Skeletal muscle tissue (tissue), 3 donors: ENCODE measurements at regions not wholly inside any gene's neighbourhood (a gene's known extent, or its start where the extent isn't known, plus 50 kb on each side); places are given as distances from the start of the nearest gene placed in this dataset.
A peak's percentile ranks its signal among the peaks of the same experiment; 100 is the strongest.

Experiments used
- H3K27ac ChIP-seq: one replicate; pipeline ENCODE4 v1.7.0; 2013; ENCODE audit warnings: mild to moderate bottlenecking, low read depth, low read length, inconsistent platforms
- H3K27me3 ChIP-seq, 3 donors: one replicate each; pipeline ENCODE4 v1.7.0; 2013; ENCODE audit warnings: low read length in 3 of 3; ENCODE audit not compliant: control insufficient read depth in 3 of 3, insufficient read depth in 3 of 3
- H3K36me3 ChIP-seq, 3 donors: one replicate each; pipeline ENCODE4 v1.7.0; 2013; ENCODE audit warnings: low read length in 3 of 3; ENCODE audit not compliant: control insufficient read depth in 3 of 3, insufficient read depth in 3 of 3
- H3K4me1 ChIP-seq, 3 donors: one replicate each; pipeline ENCODE4 v1.7.0; 2013; ENCODE audit warnings: low read length in 3 of 3, mild to moderate bottlenecking in 3 of 3; ENCODE audit not compliant: control insufficient read depth in 3 of 3, insufficient read depth in 3 of 3
- H3K4me3 ChIP-seq, 3 donors: one replicate each; pipeline ENCODE4 v1.7.0; 2013; ENCODE audit warnings: low read length in 3 of 3
- H3K9ac ChIP-seq, 3 donors: one replicate each; pipeline ENCODE4 v1.7.0; 2013; ENCODE audit warnings: low read length in 3 of 3, mild to moderate bottlenecking in 3 of 3, moderate library complexity in 2 of 3, low read depth in 1 of 3
- H3K9me3 ChIP-seq, 3 donors: one replicate each; pipeline ENCODE4 v1.7.0; 2013; ENCODE audit warnings: low read length in 3 of 3; ENCODE audit not compliant: control insufficient read depth in 3 of 3
- donor health status: Osteomylitis.

DNA sequence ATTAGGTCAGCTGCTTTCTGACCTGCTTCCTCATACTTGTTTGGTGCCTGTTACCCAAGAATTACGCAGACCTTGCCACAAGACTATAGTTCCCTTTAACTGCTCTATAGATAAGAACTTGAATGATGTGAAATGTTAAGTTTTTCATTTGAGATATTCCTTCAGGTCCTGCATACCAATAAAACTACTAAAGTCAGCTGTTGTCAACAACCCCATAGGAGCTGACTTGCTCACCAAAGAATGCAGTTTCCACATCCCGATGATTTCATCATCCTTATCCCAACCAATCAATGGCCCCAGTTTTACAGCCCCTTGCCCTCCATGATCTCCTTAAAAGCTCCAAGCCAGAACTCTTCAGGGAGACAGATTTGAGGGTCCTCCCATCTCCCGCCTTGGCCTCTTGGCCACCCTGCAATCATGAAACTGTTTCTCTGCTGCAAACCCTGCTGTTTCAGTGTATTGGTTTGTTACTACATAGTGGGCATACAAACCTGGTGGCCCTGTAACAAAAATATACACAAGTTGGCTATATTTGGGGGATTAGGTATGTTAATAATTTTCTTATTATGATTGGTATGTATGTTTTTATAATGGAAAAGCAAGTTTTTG, 396.3 kb upstream of the CHST9 start:
- Histone ChIP-seq H3K36me3 (peaks cover 0 to 3% (median 0%) of the 10 kb centered on the region in 3 donors), H3K4me1 (peaks cover 5 to 15% (median 5%) of the 10 kb centered on the region in 3 donors), H3K27me3 (no peaks in the 10 kb centered on the region), H3K9ac (no peak overlapping the region), H3K9me3 (peaks cover 0 to 10% (median 9%) of the 10 kb centered on the region in 3 donors), H3K4me3 (peak overlapping the region in 1 of 3 donors; percentile 27), H3K27ac (no peak overlapping the region)

DNA sequence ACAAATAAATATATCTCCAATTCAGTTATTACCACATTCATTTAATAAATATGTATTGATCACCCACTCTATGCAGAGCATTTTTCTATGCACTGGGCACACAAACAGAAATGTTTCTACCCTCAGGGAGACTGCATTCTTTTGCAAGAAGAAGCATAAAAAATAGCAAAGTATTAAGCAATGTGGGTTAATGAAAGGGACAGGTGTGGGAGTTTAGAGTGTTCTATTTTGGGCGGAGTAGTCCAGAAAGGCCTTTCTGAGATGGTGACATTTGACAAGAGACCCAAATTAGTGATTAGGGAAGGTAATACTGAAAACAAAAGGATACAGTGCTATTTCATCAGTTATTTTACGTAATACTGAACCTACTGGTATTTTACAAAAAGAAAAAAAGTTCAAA, 394.3 kb upstream of the CHST9 start:
- H3K4me1 ChIP-seq, result peaks cover 5 to 15% (median 5%) of the 10 kb centered on the region in 3 donors
- peak overlapping the region; percentile 28 for H3K27ac ChIP-seq
- no peak overlapping the region for H3K9ac ChIP-seq
- H3K27me3 ChIP-seq, result no peaks in the 10 kb centered on the region
- peak overlapping the region; percentile 9 to 45 (median 33) for H3K4me3 ChIP-seq
- H3K36me3 ChIP-seq, result peaks cover 0 to 3% (median 0%) of the 10 kb centered on the region in 3 donors
- peaks cover 0 to 10% (median 9%) of the 10 kb centered on the region in 3 donors for H3K9me3 ChIP-seq

DNA sequence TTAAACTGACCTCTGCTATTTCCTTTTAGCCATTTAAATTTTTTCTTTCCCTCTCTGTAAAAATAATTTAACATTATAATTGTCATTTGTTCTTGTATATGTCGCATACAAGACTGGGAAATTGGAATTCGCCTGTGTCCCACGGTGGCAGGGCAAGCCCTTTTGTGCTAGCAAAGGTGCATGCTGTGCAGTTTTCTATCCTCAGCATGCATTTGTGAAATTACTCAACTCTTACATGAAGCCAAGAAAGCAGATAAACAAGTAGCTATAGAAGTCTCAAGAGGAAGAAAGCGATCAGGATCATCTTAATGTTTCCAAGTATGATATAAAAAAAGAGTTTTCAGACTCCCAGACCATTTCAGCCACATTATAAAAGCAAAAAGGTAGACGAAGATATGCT, 392.6 kb upstream of the CHST9 start:
- Histone ChIP-seq H3K27me3 (no peaks in the 10 kb centered on the region), H3K9ac (peak overlapping the region in 1 of 3 donors; percentile 28), H3K9me3 (peaks cover 0 to 10% (median 8%) of the 10 kb centered on the region in 3 donors), H3K4me1 (peaks cover 5 to 8% (median 5%) of the 10 kb centered on the region in 3 donors), H3K4me3 (peak overlapping the region in 1 of 3 donors; percentile 7), H3K36me3 (peaks cover 0 to 3% (median 0%) of the 10 kb centered on the region in 3 donors), H3K27ac (peak overlapping the region; percentile 9)

DNA sequence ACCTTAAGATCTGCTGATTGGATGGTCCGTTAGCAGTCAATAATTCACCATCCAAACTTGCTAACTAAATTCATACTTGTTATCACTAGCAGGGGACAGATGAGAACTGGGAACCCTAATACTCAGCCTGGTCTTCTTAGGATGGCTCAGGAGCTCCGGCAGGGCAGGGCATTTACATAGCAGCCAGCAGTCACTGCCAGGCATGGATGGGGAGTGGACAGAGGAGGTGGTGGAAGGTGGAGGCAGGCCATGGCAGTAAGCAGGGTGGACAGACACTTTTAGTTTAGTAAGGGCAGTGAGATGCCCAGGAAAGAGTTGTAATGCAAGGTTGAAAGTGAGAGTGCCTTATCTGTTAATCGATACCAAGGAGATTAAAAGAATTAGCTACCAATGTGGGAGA, 392.2 kb upstream of the CHST9 start:
- Histone ChIP-seq H3K36me3 (peaks cover 0 to 3% (median 0%) of the 10 kb centered on the region in 3 donors), H3K9me3 (peaks cover 0 to 9% (median 5%) of the 10 kb centered on the region in 3 donors), H3K4me3 (no peak overlapping the region), H3K4me1 (peaks cover 5 to 8% (median 5%) of the 10 kb centered on the region in 3 donors), H3K27me3 (no peaks in the 10 kb centered on the region), H3K9ac (no peak overlapping the region), H3K27ac (peak overlapping the region; percentile 43)

DNA sequence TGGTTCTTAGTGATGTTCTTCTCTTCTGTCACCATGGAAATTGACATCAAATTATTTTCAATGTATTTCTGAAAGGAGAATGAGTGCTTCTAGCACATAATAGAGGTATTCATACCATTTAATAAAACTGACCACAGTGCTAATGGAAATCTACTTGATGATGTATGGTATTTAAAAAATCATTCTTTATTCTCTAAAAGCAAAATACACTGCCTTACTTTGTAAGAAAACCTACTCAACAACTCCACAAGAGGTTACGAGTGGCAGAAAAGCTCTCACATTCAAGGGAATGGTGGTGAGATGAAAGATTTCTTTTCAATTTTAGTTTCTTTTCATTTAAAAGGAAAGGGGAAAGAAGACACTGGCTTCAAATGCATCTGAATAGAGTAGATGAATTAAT, 382.3 kb upstream of the CHST9 start:
- Histone ChIP-seq H3K4me3 (no peak overlapping the region), H3K4me1 (peaks cover 10 to 13% (median 10%) of the 10 kb centered on the region in 3 donors), H3K27me3 (no peaks in the 10 kb centered on the region)

DNA sequence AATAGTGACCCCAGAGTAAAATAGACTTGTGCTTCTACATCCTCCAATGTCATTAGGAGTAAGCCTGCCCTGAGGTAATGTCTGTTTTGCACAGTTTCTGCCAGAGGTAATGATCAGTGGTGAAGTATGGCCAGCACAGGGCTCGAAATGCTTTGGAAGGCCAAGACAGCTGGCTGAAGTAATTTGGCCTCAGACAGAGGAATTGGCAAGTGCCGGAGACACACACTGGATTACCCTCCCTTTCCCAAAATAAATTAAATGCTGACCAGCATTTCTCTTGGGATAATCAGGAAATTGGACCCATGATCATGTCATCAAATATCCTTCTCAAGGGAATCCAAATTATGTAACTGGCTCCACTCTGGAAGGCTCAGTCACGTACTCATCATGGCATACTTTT, 379.0 kb upstream of the CHST9 start:
- Histone ChIP-seq H3K4me3 (no peak overlapping the region), H3K4me1 (peaks cover 13 to 23% (median 21%) of the 10 kb centered on the region in 3 donors), H3K9me3 (no peaks in the 10 kb centered on the region), H3K27me3 (no peaks in the 10 kb centered on the region), H3K36me3 (no peaks in the 10 kb centered on the region), H3K27ac (peak overlapping the region; percentile 75), H3K9ac (no peak overlapping the region)

More for the DNA sequence above, 382.3 kb upstream of the CHST9 start:
- H3K27ac ChIP-seq, result no peak overlapping the region
- no peaks in the 10 kb centered on the region for H3K36me3 ChIP-seq
- no peak overlapping the region for H3K9ac ChIP-seq
- no peaks in the 10 kb centered on the region for H3K9me3 ChIP-seq

DNA sequence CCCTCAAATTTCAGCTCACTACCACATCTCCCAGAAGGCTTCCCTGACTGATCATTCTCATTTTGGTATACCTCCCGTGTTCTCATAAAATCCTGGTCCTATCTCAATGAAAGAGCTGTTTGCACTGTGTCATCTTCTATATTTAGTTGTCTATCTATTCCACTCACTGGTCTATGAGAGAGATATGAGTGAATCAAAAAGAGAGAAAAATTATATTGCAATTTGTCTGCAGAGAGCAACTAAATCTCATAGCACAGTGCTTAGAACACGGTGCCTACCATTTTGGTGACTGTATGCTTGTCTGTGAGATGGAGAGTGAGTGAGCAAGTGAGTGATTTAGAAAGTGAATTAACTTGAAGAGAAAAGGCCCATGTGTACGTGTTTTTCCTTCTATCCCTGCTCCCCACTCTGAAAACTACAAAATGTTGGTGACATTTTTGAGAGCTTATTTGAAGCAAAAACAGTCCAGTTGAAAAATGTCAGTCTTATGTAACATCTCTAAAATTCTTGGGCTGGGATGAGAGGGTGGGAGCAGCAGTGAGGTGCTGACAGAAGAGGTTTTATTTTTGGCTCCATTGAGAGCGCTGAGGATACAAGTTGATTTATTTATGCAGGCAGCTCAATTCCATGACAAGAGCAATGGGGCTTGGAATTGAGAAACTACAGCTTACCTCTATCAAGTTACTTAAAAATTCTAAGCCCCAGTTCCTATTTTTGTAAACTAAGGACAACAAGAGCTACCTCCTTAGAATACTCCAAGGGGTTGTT, 373.5 kb upstream of the CHST9 start:
- H3K9ac ChIP-seq, result peak overlapping the region; percentile 9 to 53 (median 11)
- H3K4me1 ChIP-seq, result peaks cover 4 to 28% (median 16%) of the 10 kb centered on the region in 3 donors
- peaks cover 0 to 3% (median 0%) of the 10 kb centered on the region in 3 donors for H3K9me3 ChIP-seq
- H3K36me3 ChIP-seq, result no peaks in the 10 kb centered on the region
- peak overlapping the region; percentile 90 for H3K27ac ChIP-seq
- peak overlapping the region in 2 of 3 donors; percentile 27 to 34 for H3K4me3 ChIP-seq
- H3K27me3 ChIP-seq, result no peaks in the 10 kb centered on the region

DNA sequence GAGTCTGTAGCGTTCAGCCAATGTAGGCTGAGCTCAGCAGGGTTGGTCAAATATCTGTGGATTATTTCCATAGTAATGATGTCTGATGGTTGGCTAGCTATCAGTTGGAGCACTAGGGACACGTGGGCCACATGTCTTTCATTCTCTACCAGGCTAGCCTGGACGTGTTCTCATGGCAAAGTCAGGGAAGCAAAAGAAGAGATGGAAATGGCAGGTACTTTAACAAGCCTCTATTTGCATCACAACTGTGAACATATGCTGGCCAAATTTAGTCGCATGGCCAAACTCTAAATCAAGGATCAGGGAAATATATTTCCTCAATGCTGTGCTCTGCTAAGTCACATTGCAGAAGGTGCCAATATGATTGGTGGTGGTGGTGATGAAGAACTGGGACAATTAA, 371.6 kb upstream of the CHST9 start:
- Histone ChIP-seq H3K9me3 (peaks cover 0 to 3% (median 0%) of the 10 kb centered on the region in 3 donors), H3K36me3 (no peaks in the 10 kb centered on the region), H3K27me3 (no peaks in the 10 kb centered on the region), H3K4me1 (peaks cover 2 to 21% (median 12%) of the 10 kb centered on the region in 3 donors), H3K9ac (no peak overlapping the region), H3K4me3 (no peak overlapping the region), H3K27ac (no peak overlapping the region)

DNA sequence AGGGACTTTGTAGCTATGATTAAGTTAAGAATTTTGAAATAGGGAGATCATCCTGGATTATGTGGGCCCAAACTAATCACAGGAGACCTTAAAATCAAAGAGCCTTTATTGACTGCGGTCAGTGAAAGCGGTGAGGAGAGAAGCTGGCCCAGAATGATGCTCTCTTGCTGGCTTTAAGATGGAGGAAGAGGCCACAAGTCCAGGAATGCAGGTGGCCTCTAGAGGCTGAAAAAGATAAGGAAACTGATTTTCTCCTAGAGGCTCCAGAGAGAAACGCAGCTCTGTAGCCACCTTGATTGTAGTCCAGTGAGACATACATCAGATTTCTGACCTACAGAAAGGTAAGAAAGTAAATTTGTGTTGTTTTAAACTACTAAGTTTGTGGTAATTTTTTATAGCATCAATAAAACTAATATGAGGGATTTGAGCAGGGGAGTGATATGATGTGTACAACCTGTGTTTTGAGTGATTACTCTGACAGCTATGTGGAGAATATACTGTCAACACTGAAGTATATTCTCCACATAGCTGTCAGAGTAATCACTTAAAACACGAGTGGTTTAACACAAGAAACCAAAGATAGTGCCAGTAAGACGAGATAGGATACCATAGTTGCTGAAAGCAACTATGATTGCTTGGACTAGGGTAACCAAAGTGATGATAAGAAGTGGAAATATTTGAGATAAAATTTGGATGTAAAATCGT, 364.4 kb upstream of the CHST9 start:
- H3K36me3 ChIP-seq, result no peaks in the 10 kb centered on the region
- no peaks in the 10 kb centered on the region for H3K4me1 ChIP-seq
- no peaks in the 10 kb centered on the region for H3K9me3 ChIP-seq
- no peaks in the 10 kb centered on the region for H3K27me3 ChIP-seq
- no peak overlapping the region for H3K27ac ChIP-seq
- no peak overlapping the region for H3K4me3 ChIP-seq
- no peak overlapping the region for H3K9ac ChIP-seq
